C4-2B (cell line): ENCODE measurements at regions not wholly inside any gene's neighbourhood (a gene's known extent, or its start where the extent isn't known, plus 50 kb on each side); places are given as distances from the start of the nearest gene placed in this dataset.

Experiments used
- CTCF ChIP-seq: fragments of 450-650 bp; conservative IDR thresholded peaks from 2 replicates; pipeline ENCODE4 v1.5.1; 2017; ENCODE audit warnings: mild to moderate bottlenecking
- ZFX ChIP-seq: fragments of 450-650 bp; IDR thresholded peaks from 2 replicates; pipeline ENCODE4 v1.6.1; 2017

DNA sequence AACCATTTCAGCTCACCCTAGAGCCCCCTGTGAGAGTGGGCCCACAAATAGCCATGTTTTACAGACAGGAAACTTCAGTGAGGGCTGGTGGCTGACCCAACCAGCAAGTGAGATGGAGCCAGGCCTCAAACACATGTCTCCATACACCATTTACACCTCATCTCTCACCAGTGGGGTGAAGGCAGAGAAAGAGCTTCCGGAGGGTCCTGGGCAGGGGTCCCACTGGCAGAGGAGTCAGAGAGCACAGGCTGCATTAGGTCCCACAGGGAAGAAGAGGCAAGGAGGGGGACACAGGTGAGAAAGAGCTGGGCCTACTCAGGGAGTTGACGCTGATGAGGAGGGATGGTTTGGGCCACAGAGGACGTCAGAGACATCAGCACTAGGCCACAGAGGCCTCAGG, 172.6 kb downstream of the VEGFA start:
- TF ChIP-seq CTCF (no peak), ZFX (no peak)
